Glomerular visceral epithelial cell (primary cell): ENCODE measurements at regions not wholly inside any gene's neighbourhood (a gene's known extent, or its start where the extent isn't known, plus 50 kb on each side); places are given as distances from the start of the nearest gene placed in this dataset.
"Not testable (repeated sequence)": the region's sequence is repeated elsewhere in the genome, so short reads cannot be mapped to it uniquely, and the experiment has no call there.

Experiments used
- DNase-seq: peaks from one replicate; pipeline ENCODE4 v3.0.0-alpha.2; 2016; ENCODE audit errors: extremely low spot score

GRCh38 chr21:27070861-27071670, 104.2 kb upstream of the ADAMTS5 start:
- no peak for DNase-seq

GRCh38 chr21:27068811-27069210, 101.9 kb upstream of the ADAMTS5 start:
- no peak for DNase-seq

- no peak for DNase-seq
Observed at GRCh38 chr21:27067226-27067625, 100.3 kb upstream of the ADAMTS5 start.

GRCh38 chr21:27062443-27062842, 95.6 kb upstream of the ADAMTS5 start:
- no peak for DNase-seq

GRCh38 chr21:27061770-27062169, 94.9 kb upstream of the ADAMTS5 start:
- no peak for DNase-seq

GRCh38 chr21:27060190-27060589, 93.3 kb upstream of the ADAMTS5 start:
- DNase-seq = no peak

GRCh38 chr21:27058673-27059605, 92.1 kb upstream of the ADAMTS5 start:
- peak; percentile 7 for DNase-seq

GRCh38 chr21:27057997-27058396, 91.1 kb upstream of the ADAMTS5 start:
- DNase-seq = no peak

GRCh38 chr21:27047658-27048314, 80.9 kb upstream of the ADAMTS5 start:
- no peak for DNase-seq

GRCh38 chr21:27047283-27047657, 80.4 kb upstream of the ADAMTS5 start:
- DNase-seq = no peak

GRCh38 chr21:27045281-27045985, 78.5 kb upstream of the ADAMTS5 start:
- no peak for DNase-seq

GRCh38 chr21:27043377-27043776, 76.5 kb upstream of the ADAMTS5 start:
- DNase-seq = no peak

GRCh38 chr21:27040738-27041469, 74.0 kb upstream of the ADAMTS5 start:
- DNase-seq = peak; percentile 16

GRCh38 chr21:27036736-27037301, 69.9 kb upstream of the ADAMTS5 start:
- DNase-seq = no peak

GRCh38 chr21:27035791-27036190, 68.9 kb upstream of the ADAMTS5 start:
- no peak for DNase-seq

GRCh38 chr21:27034796-27035195, 67.9 kb upstream of the ADAMTS5 start:
- DNase-seq = no peak

GRCh38 chr21:27033471-27033870, 66.6 kb upstream of the ADAMTS5 start:
- no peak for DNase-seq

GRCh38 chr21:27026501-27026900, 59.6 kb upstream of the ADAMTS5 start:
- DNase-seq = peak; percentile 12

GRCh38 chr21:27025708-27026107, 58.8 kb upstream of the ADAMTS5 start:
- not testable (repeated sequence) for DNase-seq

- no peak for DNase-seq
Observed at GRCh38 chr21:27024971-27025370, 58.1 kb upstream of the ADAMTS5 start.

GRCh38 chr21:27024301-27024700, 57.4 kb upstream of the ADAMTS5 start:
- DNase-seq = peak; percentile 20
